ENCODE measurements at regions not wholly inside any gene's neighbourhood (a gene's known extent, or its start where the extent isn't known, plus 50 kb on each side); places are given as distances from the start of the nearest gene placed in this dataset.

GRCh38 chr12:4191642-4192041, 81.9 kb upstream of the CCND2 start:
- H3K27ac ChIP-seq (ENCODE audit: extremely low read length, insufficient read depth, low read length): no peak overlapping the region
- no peaks in the 10 kb centered on the region for H3K4me1 ChIP-seq (ENCODE audit: insufficient read depth, low read length)
- H3K27me3 ChIP-seq (ENCODE audit: control insufficient read depth in 1 of 2, insufficient read depth in 2 of 2, low read length in 2 of 2): peaks cover 0 to 17% of the 10 kb centered on the region in 2 experiments; a peak in 4 of 5 replicates
- ATAC-seq: no peak
- H3K4me2 ChIP-seq (ENCODE audit: low read depth, low read length): no peak overlapping the region
- no peaks in the 10 kb centered on the region for H3K9me3 ChIP-seq (ENCODE audit: low read length)
- FAIRE-seq: no peak
- no peaks in the 10 kb centered on the region for H3K79me2 ChIP-seq (ENCODE audit: insufficient read depth, low read length)
- DNase-seq (ENCODE audit: low spot score): no peak
- no peak overlapping the region for H3K9ac ChIP-seq (ENCODE audit: insufficient read depth, low read depth, low read length)
- no peak overlapping the region for H2AFZ ChIP-seq (ENCODE audit: low read length)
- POLR2A ChIA-PET: no interaction called here
- in situ Hi-C loops (cut with HindIII; ENCODE audit: extremely low pct_ligation_motif_present, low pct_unique_long_range_greater_than_20kb): no loop called here
- BruUV-seq (replicated peaks): no TSS peak
- H3K36me3 ChIP-seq (replicated peaks in 1 of 2; ENCODE audit: control insufficient read depth in 1 of 2, insufficient read depth in 2 of 2, low read length in 2 of 2): no peaks in the 10 kb centered on the region
- 29% methylated on average over 2 of the region's 2 CpGs for WGBS (ENCODE audit: low lambda C conversion rate)
- intact Hi-C loops (cut with micrococcal nuclease; ENCODE audit: unreplicated experiment): no loop called here
- H4K20me1 ChIP-seq (ENCODE audit: insufficient read depth, low read length): no peaks in the 10 kb centered on the region
- no peak overlapping the region for H3K4me3 ChIP-seq (replicated peaks in 1 of 3; ENCODE audit: insufficient read depth in 1 of 3, low read depth in 2 of 3, low read length in 3 of 3)
- TF ChIP-seq MAFF (IDR thresholded peaks at IDR 0.05; ENCODE audit: low read depth, low read length): peak; percentile 59; the same call in 1 of the 2 replicates
- TF ChIP-seq, protein P1, sequence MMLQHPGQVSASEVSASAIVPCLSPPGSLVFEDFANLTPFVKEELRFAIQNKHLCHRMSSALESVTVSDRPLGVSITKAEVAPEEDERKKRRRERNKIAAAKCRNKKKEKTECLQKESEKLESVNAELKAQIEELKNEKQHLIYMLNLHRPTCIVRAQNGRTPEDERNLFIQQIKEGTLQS (CRISPR knock-in tag; IDR thresholded peaks at IDR 0.05): no peak
- TF ChIP-seq ZNF407 (CRISPR knock-in tag; IDR thresholded peaks at IDR 0.05; ENCODE audit: not compliant biosample characterization): no peak
- TF ChIP-seq, protein P2, sequence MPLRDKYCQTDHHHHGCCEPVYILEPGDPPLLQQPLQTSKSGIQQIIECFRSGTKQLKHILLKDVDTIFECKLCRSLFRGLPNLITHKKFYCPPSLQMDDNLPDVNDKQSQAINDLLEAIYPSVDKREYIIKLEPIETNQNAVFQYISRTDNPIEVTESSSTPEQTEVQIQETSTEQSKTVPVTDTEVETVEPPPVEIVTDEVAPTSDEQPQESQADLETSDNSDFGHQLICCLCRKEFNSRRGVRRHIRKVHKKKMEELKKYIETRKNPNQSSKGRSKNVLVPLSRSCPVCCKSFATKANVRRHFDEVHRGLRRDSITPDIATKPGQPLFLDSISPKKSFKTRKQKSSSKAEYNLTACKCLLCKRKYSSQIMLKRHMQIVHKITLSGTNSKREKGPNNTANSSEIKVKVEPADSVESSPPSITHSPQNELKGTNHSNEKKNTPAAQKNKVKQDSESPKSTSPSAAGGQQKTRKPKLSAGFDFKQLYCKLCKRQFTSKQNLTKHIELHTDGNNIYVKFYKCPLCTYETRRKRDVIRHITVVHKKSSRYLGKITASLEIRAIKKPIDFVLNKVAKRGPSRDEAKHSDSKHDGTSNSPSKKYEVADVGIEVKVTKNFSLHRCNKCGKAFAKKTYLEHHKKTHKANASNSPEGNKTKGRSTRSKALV (CRISPR knock-in tag; IDR thresholded peaks at IDR 0.05): no peak
- TF ChIP-seq MAFK (conservative IDR thresholded peaks at IDR 0.05 in 1 of 2, IDR thresholded peaks at IDR 0.05 in 1 of 2; ENCODE audit: low read length in 2 of 2): peak; percentile 62 to 71
- TF ChIP-seq ZIK1 (CRISPR knock-in tag; IDR thresholded peaks at IDR 0.05; ENCODE audit: borderline replicate concordance, low read depth): no peak
- no peak for TF ChIP-seq ZNF83 (CRISPR knock-in tag; IDR thresholded peaks at IDR 0.05; ENCODE audit: borderline replicate concordance)
- no peak for TF ChIP-seq SNAPC2 (CRISPR knock-in tag; IDR thresholded peaks at IDR 0.05)
- TF ChIP-seq SIX1 (CRISPR knock-in tag; IDR thresholded peaks at IDR 0.05; ENCODE audit: borderline replicate concordance): no peak
- TF ChIP-seq HCFC1 (IDR thresholded peaks at IDR 0.05; ENCODE audit: low read depth, low read length): no peak
- no peak for TF ChIP-seq ZNF281 (CRISPR knock-in tag; IDR thresholded peaks at IDR 0.05; ENCODE audit: borderline replicate concordance)
- CTCF ChIA-PET (ENCODE audit: low intra/inter-chr PET ratio, low total read pairs): no interaction called here
